ENCODE measurements at regions not wholly inside any gene's neighbourhood (a gene's known extent, or its start where the extent isn't known, plus 50 kb on each side); places are given as distances from the start of the nearest gene placed in this dataset.
"Not testable (repeated sequence)": the region's sequence is repeated elsewhere in the genome, so short reads cannot be mapped to it uniquely, and the experiment has no call there.

GRCh38 chr4:128542047-128542446, 254.4 kb upstream of the PGRMC2 start:
- in situ Hi-C loops (cut with HindIII; ENCODE audit: low sequenced_read_pairs) = no loop called here

DNA sequence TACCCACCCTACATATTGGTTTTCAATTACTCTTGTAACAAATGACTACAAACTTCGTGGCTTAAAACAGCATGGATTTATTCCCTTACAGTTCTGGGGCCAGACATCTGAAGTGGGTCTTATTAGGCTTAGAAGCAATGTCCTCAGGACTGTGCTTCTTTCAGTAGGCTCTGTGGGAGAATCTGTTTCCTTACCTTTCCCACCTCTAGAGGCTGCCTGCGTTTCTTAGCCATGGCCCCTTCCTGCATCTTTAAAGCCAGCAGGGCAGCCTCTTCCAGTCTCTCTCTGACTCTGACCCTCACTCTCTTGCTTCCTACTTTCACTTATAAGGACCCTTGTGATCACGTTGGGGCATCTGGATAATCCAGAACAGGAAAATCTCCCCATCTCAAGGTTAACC, 252.5 kb upstream of the PGRMC2 start:
- in situ Hi-C loops (cut with HindIII; ENCODE audit: low sequenced_read_pairs) = no loop called here

- in situ Hi-C loops (cut with HindIII; ENCODE audit: low sequenced_read_pairs) = no loop called here
Measured at GRCh38 chr4:128538111-128538882, 250.7 kb upstream of the PGRMC2 start.

DNA sequence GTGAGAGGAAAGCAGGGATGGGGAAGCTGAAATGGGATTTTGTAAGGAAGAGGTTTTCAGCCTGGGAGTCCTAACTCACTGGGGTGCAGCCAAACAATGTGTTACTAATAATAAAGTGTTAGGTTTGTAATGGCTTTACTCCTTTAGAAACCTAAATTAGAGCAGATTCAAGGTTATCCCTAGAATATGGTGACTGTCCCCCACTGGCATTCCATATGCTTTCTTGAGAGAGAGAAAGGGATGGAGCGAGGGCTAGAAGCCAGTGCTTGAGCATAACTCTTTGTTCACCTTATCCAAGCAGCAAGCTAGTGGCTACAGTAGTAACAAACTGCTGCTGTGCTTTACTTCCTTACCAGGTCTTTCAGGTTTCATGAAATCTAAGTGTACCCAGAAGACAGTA, 249.1 kb upstream of the PGRMC2 start:
- in situ Hi-C loops (cut with HindIII; ENCODE audit: low sequenced_read_pairs) = no loop called here

GRCh38 chr4:128535510-128535909, 247.9 kb upstream of the PGRMC2 start:
- in situ Hi-C loops (cut with HindIII; ENCODE audit: low sequenced_read_pairs) = not testable (repeated sequence)

GRCh38 chr4:128528793-128529553, 241.4 kb upstream of the PGRMC2 start:
- in situ Hi-C loops (cut with HindIII; ENCODE audit: low sequenced_read_pairs) = no loop called here

GRCh38 chr4:128527946-128528576, 240.4 kb upstream of the PGRMC2 start:
- in situ Hi-C loops (cut with HindIII; ENCODE audit: low sequenced_read_pairs) = no loop called here

- in situ Hi-C loops (cut with HindIII; ENCODE audit: low sequenced_read_pairs) = no loop called here
Measured at GRCh38 chr4:128527351-128527750, 239.7 kb upstream of the PGRMC2 start.

DNA sequence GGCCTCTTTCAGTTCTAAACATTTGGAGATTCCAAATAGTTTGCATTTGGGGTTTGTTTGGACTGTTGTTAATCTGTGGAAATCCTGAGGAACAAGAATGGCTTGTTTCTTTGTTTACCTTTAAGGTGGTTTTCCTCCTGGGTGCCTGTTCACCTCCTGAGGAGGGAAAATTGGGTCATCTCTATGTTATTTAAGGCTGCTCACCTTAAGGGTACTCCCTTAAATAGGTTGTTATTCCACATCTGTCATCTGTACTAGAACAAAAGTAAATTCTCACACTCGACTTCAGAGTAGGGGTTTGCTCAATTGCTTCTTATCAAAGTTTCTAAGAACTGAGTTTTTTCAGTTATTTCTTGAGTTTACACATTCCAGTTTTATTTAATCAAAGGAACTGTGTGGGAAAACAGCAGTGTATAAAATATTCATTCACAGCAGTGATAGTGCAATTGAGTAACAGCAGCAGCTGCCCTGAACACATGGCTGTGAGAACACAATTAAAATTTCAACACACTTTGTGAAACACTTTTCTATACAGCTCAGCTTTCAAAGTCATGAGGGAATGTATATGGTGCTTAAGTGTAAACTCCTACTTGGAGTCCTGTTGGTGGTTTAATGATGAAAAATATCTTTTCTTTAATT, 238.5 kb upstream of the PGRMC2 start:
- in situ Hi-C loops (cut with HindIII; ENCODE audit: low sequenced_read_pairs) = no loop called here

- in situ Hi-C loops (cut with HindIII; ENCODE audit: low sequenced_read_pairs) = no loop called here
Measured at GRCh38 chr4:128525387-128525786, 237.8 kb upstream of the PGRMC2 start.

- in situ Hi-C loops (cut with HindIII; ENCODE audit: low sequenced_read_pairs) = no loop called here
Measured at GRCh38 chr4:128524311-128524710, 236.7 kb upstream of the PGRMC2 start.

GRCh38 chr4:128521648-128522111, 234.1 kb upstream of the PGRMC2 start:
- in situ Hi-C loops (cut with HindIII; ENCODE audit: low sequenced_read_pairs) = no loop called here

DNA sequence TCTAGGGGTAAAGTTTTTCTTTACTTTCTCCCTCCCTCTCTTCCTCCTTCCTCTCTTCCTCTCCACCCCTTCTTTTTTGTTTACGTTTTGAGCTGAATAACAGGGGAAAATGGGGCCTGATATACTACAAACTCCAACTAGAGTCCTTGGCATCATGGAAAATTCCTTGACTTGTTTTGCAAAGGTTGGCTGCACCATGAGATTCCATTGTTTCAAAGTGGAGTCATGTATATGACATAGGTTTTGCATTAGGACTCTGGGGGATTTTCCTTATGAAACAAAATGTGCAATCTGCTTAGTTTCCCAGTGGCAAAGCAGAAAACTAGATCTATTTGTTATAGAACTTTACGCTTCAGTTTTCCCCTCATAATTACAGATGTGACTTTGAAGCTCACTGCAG, 233.5 kb upstream of the PGRMC2 start:
- in situ Hi-C loops (cut with HindIII; ENCODE audit: low sequenced_read_pairs) = no loop called here

DNA sequence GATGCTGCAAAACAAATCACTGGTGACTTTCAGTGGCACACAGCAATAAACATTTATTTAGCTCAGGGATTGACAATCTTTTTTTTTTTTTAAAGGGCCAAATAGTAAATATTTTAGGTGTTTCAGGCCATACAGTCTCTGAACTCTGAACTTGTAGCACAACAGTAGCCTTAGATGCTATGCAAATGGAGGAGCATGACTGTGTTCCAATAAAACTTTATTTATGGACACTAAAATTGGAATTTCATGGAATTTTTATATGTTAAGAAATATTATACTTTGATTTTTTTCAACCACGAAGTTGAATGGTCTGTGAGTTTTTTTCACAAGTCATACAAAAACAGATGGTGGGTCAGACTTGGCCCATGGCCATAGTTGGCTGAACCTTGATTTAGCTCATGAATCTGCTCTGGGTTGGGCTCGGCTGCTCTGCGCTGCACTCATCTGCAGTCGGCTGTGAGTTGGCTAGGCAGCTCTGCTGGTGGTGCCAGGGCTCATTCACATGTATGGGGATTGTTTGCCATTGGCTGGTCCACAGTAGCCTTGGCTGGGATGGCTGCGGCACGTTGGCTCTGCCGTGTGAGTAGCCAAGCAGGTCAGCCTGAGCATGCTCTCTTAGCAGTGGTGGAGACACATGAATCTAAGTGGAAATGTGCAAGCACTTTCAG, 231.7 kb upstream of the PGRMC2 start:
- in situ Hi-C loops (cut with HindIII; ENCODE audit: low sequenced_read_pairs) = no loop called here

DNA sequence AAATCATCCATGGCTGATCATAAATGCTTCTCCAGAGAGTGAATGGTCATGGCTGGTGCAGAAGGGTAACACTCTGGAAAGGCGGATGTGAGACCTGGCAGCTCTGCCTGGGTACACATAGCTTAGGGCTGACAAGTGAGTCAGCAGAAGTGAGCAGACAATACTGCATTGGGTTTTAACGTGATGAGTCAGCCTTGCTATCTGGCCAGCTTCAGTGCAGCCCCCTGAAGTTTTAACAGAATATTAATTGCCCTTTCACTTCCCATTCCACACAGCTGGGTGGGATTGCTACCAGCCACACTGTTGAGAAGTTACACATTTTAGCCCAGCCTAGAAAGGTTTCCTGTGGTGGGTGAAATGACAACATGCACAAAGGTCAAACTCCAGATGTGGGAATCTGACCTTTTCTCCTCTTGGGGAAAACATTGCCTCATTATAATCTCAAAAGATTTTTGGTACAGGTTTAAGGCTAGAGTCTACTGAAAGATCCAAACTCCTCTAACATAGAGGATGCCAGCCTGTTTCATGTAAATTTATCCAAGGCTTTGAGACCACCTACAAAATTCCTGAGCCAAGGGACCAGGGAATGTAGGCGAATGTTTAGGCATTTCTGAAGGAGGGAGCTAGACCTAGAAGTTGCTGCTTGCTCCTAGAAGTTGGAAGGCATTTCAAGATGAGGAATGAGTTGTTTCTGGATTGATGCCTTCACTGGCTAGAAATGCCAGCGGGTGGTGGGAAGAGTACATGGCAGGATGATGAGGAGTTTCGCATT, 230.3 kb upstream of the PGRMC2 start:
- in situ Hi-C loops (cut with HindIII; ENCODE audit: low sequenced_read_pairs) = no loop called here

GRCh38 chr4:128517096-128517738, 229.6 kb upstream of the PGRMC2 start:
- in situ Hi-C loops (cut with HindIII; ENCODE audit: low sequenced_read_pairs) = no loop called here

GRCh38 chr4:128516301-128516969, 228.8 kb upstream of the PGRMC2 start:
- in situ Hi-C loops (cut with HindIII; ENCODE audit: low sequenced_read_pairs) = no loop called here

DNA sequence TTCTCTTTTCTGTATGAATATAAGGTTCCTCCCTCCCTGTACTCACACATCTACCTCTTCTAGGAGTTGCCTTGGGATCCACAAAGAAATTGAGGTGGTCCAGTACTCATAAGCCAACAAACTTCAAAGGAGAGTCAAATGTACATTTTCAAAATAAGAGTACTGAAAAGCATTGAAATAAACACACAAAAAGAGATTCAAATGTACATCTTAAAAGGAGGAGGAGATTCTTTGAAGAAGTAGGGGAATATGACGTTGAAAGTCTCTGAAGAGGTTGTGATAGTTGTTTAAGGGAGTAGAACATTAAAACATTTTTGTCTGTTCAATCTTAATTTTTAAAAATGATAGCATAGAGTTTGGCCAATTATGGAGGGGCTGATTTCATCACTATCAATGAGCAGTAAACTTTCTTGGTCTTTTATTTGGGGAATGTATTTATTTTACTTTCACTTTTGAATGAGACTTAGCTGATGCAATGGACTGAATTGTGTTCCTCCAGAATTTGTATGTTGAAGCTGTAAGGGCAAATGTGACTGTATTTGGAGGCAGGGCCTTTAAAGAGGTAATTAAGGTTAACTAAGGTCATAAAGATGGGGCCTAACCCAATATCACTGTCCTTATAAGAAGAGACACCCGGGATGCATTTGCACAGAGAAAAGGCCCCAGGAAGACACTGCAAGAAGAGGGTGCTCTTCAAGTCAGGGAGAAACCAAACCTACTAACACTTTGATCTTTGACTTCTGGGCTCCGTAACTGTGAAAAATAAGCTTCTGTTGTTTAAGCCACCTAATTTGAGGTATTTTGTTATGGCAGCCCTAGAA, 226.3 kb upstream of the PGRMC2 start:
- in situ Hi-C loops (cut with HindIII; ENCODE audit: low sequenced_read_pairs) = no loop called here
